ENCODE measurements at regions not wholly inside any gene's neighbourhood (a gene's known extent, or its start where the extent isn't known, plus 50 kb on each side); places are given as distances from the start of the nearest gene placed in this dataset.

DNA sequence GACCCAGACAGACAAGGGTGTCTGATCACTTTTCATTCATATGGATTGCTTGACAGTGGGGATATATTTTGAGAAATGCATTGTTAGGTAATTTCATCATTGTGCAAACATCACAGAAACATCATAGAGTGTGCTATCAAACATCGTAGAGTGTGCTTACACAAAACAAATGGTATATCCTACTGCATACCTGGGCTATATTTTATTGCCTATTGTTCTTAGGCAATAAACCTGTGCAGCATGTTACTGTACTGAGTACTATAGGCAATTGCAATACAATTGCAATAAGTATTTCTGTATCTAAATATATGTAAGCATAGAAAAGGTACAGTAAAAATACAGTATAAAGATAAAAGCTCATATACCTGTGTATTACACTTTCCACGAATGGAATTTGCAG is 319.1 kb downstream of the KIF20B start:
- TF ChIP-seq, protein P1, sequence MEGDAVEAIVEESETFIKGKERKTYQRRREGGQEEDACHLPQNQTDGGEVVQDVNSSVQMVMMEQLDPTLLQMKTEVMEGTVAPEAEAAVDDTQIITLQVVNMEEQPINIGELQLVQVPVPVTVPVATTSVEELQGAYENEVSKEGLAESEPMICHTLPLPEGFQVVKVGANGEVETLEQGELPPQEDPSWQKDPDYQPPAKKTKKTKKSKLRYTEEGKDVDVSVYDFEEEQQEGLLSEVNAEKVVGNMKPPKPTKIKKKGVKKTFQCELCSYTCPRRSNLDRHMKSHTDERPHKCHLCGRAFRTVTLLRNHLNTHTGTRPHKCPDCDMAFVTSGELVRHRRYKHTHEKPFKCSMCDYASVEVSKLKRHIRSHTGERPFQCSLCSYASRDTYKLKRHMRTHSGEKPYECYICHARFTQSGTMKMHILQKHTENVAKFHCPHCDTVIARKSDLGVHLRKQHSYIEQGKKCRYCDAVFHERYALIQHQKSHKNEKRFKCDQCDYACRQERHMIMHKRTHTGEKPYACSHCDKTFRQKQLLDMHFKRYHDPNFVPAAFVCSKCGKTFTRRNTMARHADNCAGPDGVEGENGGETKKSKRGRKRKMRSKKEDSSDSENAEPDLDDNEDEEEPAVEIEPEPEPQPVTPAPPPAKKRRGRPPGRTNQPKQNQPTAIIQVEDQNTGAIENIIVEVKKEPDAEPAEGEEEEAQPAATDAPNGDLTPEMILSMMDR (conservative IDR thresholded peaks at IDR 0.05 in 1 of 2, IDR thresholded peaks at IDR 0.05 in 1 of 2; ENCODE audit: low read depth in 1 of 2, low read length in 2 of 2), result no peak
- TF ChIP-seq EZH2 (IDR thresholded peaks at IDR 0.05; ENCODE audit: low read length, missing control alignments), result no peak

Data from fibroblast of lung (primary cell).